ENCODE measurements at regions not wholly inside any gene's neighbourhood (a gene's known extent, or its start where the extent isn't known, plus 50 kb on each side); places are given as distances from the start of the nearest gene placed in this dataset.

- DNase-seq, result no peak
These were observed 64.9 kb upstream of the POLG start for GRCh38 chr15:89399238-89400115.

DNA sequence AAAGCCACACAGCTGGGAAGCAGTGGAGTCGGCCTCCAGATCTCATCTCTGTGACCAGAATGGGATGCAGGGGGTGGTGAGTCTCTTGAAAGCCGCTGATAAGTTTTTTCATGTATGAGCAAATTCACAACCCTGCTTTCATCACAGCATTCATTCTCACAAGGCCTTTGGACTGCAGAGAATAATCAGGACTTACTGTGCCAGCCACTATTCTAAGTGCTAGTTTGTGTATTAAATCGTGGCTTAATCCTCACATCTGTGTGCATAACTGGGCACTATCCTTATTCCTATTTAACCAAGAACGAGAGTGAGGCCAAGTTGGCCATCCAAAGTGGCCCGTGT, 64.2 kb upstream of the POLG start:
- no peak for DNase-seq

DNA sequence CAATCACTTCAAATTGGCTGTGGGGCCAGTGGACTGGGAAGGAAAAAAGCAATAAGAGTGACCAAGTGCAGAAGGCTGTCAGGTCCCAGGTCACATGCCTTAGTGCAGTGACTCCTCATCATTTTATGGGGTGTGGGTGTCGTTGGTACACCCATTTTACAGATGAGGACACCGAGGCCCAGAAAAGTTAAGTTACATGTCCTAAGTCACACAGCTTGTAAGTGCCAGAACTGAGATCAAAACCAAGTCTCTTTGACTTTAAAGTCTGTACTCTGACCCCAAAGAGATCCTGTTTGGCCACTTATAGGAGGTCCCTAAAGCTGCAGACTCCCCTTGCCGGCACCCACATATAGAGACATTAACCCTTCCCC, 63.0 kb upstream of the POLG start:
- DNase-seq, result no peak

- DNase-seq, result no peak
These were observed 62.4 kb upstream of the POLG start for GRCh38 chr15:89396723-89397652.

GRCh38 chr15:89395996-89396395, 61.4 kb upstream of the POLG start:
- no peak for DNase-seq

- no peak for DNase-seq
These were observed 60.8 kb upstream of the POLG start for GRCh38 chr15:89395461-89395871.

- DNase-seq, result no peak
These were observed 60.4 kb upstream of the POLG start for GRCh38 chr15:89395031-89395430.

DNA sequence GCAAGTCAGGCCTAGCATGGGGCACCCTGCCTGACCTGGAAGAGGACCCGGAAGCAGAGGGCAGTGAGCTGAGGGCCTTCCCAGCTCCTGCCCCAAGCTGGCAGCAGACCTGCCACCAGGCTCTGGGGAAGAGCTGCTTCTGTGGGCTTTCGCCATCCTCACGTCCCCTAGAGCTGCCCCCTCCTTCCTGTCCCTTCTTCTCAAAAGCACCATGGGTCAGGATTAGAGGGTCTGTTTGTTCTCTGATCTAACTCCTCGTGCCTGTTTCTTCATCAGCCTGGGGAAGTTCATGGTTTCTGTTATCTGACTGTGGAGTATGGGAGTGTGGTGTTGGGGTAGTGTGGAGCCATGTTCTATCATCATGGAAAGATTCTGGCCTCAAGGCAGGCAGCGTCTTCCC, 58.4 kb upstream of the POLG start:
- DNase-seq, result no peak

DNA sequence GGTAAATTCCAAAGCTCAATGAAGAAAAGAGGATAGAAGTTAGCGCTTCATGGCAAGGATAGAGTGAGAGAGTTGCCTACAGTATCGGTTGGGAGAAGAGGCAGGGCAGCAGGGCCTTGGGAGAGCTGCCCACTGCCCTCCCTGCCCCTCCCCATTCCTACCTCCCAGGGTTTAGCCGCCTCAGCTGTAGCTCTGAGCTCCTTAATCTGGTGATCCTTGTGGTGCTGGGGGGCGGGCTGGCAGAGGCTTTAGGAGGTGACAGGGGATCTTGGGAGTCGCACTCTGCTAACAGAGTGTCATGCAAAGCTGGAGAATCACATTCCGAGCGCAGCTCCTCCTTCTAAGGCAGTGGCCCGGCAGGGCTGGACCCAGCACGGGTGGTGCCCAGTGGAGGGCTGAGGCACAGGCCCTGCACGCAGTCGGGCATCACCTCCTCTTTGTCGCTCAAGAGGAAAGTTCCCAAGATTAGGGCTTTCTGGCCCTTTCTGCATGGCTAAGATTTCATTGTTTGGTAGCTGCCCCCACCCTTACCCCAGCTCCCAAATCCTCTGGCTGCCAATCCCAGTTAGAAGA, 57.1 kb upstream of the POLG start:
- no peak for DNase-seq

DNA sequence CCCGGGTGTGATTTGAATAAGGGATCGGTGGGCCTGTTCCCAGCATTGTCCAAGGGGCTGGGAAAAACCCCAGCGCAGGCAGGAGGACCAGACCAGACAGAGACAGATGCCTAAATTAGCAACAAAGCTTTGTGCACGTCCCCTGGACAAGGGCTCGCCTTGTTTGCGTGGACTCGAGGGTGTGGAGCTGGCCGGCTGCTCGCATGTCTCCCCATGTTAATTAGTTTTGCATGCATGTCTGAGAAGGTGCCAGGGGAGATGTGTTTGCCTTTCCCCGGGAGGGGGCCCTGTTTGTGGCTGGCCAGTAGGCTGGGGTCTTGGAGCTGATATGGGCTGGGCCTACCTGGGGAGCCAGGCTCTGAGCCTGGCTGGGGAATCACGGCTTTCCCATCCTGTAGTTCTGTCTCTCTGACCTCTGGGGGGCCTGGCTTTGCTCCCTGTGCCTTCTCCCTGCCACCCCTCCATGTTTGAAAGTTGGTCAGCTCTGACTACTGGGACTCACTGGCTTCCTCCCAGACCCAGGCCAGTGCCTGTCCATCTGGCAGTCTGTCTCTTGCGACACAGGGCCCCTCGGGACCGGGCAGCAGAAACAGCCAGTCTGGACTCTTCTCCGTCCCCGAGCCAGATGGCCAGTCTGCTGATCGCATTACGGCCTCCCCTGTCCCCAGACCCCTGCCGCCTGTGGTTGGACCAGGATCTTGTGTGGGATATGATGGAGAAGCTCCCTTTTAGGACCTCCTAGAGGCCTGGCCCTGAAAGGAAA, 55.4 kb upstream of the POLG start:
- DNase-seq, result no peak

DNA sequence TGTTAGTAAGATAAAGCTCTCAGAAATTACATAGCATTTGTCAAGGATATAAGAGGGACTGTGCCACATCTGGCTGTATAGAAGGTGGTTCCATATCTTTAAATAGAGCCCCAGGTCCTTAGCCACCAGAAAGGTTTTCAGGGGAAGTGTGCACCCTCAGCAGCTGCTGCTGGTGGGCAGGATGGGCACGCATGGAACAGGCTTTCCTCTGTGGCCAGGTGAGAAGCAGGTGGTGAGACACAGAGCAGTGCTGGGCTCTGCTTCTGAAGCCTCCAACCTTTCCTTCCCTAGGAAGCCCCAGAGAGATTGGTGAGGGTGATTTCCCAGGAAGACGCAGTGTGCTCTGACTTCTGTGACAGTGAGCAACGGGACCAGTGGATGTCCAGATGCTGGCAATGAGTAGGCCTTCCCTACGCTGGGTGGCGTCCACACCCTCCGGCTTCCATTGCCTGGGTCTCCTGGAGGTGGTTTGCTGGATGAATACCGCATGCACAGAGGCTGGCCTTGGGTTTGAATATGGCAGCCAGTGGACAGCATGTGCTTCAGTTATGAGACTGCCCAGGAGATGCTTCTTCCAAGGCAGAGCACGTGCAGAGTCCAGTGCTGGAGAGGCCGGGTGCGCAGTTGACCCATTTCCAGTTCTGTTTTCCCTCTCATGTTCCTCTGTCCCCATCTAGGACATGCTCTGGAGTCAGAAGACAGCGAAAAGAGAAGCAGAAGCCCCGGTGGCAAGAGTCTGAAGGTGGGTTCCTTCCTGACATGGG, 52.7 kb upstream of the POLG start:
- DNase-seq, result no peak

- DNase-seq, result no peak
These were observed 51.1 kb upstream of the POLG start for GRCh38 chr15:89385596-89386331.
